Dendritic cell treated with granulocyte-macrophage colony-stimulating factor and Interleukin-4, amounts not matched to agents 40 ng/mL and 50 ng/mL, for 4 days (primary cell): ENCODE measurements at regions not wholly inside any gene's neighbourhood (a gene's known extent, or its start where the extent isn't known, plus 50 kb on each side); places are given as distances from the start of the nearest gene placed in this dataset.

Source experiments
- H3K27ac Mint-ChIP-seq: one replicate; pipeline ENCODE4 v1.8.0; 2022; ENCODE audit warnings: mild to moderate bottlenecking, mixed read lengths
- H3K27me3 Mint-ChIP-seq: one replicate; pipeline ENCODE4 v1.8.0; 2022; ENCODE audit warnings: mild to moderate bottlenecking, mixed read lengths
- H3K36me3 Mint-ChIP-seq: one replicate; pipeline ENCODE4 v1.8.0; 2022; ENCODE audit warnings: low read depth, mixed read lengths
- H3K4me1 Mint-ChIP-seq: one replicate; pipeline ENCODE4 v1.8.0; 2022; ENCODE audit warnings: low read depth, mixed read lengths
- H3K4me3 Mint-ChIP-seq: one replicate; pipeline ENCODE4 v1.8.0; 2022; ENCODE audit warnings: mild to moderate bottlenecking, moderate library complexity, mixed read lengths
- H3K9me3 Mint-ChIP-seq: one replicate; pipeline ENCODE4 v1.8.0; 2022; ENCODE audit warnings: mixed read lengths
- intact Hi-C: fragments of 100-400 bp; cut with micrococcal nuclease; formaldehyde crosslinking; loops from one replicate; pipeline ENCODE4 v1.15.0; 2022

- no peaks in the 10 kb centered on the region for H3K36me3 Mint-ChIP-seq
- no peaks in the 10 kb centered on the region for H3K4me1 Mint-ChIP-seq
- H3K27ac Mint-ChIP-seq = no peak overlapping the region
- intact Hi-C loops = no loop called here
- H3K4me3 Mint-ChIP-seq = no peak overlapping the region
- H3K9me3 Mint-ChIP-seq = no peaks in the 10 kb centered on the region
- peaks cover 6% of the 10 kb centered on the region for H3K27me3 Mint-ChIP-seq
These were observed 50.3 kb upstream of the GLI2 start for GRCh38 chr2:120685066-120685973.
